ENCODE measurements at regions not wholly inside any gene's neighbourhood (a gene's known extent, or its start where the extent isn't known, plus 50 kb on each side); places are given as distances from the start of the nearest gene placed in this dataset.

DNA sequence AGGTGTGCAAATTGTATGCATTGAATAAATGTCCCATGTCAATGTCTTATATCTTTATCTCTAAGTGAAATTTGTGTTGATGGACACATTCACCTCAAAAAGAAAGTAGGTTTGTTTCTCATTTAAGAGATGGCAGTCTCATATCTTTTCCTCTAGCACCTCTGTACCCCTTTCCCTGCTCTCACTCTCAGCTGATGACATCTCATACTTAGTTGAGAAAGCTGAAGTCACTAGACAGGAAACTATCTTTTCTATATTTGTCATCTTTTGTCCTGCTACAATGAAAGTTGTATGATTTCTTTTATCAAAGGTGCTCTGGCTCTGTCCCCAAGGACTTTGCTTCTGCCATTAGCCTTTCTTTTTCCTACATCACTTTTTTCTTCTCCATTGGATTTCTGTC is 84.0 kb upstream of the GRPR start:
- TF ChIP-seq, protein P1, sequence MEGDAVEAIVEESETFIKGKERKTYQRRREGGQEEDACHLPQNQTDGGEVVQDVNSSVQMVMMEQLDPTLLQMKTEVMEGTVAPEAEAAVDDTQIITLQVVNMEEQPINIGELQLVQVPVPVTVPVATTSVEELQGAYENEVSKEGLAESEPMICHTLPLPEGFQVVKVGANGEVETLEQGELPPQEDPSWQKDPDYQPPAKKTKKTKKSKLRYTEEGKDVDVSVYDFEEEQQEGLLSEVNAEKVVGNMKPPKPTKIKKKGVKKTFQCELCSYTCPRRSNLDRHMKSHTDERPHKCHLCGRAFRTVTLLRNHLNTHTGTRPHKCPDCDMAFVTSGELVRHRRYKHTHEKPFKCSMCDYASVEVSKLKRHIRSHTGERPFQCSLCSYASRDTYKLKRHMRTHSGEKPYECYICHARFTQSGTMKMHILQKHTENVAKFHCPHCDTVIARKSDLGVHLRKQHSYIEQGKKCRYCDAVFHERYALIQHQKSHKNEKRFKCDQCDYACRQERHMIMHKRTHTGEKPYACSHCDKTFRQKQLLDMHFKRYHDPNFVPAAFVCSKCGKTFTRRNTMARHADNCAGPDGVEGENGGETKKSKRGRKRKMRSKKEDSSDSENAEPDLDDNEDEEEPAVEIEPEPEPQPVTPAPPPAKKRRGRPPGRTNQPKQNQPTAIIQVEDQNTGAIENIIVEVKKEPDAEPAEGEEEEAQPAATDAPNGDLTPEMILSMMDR (IDR thresholded peaks at IDR 0.05; ENCODE audit: insufficient read depth, missing control alignments) = no peak
- no peak for DNase-seq (ENCODE audit: insufficient read length, low spot score)
- FAIRE-seq = no peak

DNA sequence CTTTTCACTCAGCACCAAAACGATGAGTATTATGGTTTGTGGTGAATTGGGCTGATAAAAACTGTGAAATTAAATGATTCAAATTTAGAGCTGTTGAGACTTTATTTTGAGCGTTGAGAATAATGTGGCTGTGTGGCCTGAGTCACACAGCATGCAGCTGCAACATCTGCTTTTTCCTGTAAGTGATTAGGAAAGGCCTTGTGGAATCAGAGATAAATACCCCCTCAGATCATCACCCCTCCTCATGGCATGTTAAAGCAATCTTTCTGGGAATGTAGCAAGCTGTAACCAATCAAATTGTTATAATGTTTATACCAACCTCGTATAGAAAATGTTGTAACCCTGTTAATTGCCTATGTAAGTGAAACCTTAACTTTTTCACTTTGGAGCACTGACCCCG is 90.0 kb upstream of the GRPR start:
- FAIRE-seq (no peak), DNase-seq (ENCODE audit: insufficient read length, low spot score) (no peak)
- TF ChIP-seq, protein P1 (IDR thresholded peaks at IDR 0.05; ENCODE audit: insufficient read depth, missing control alignments) = no peak

DNA sequence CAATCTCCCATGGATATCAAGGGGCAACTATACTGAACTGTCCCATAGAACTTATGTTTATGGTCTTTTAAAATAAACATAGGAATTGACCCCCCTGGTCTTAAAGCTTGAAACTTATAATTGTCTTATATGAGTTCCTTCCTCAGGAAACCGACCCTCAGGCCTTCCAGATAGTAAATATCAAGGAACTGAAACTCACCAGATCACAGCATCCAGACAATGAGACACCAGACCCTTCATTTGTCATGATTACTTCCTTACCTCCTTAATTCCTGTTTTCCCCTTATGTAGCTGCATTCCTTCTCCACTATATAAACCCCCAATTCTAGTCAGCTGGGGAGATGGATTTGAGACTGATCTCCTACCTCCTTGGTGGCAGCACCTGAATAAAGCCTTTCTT is 94.8 kb upstream of the GRPR start:
- DNase-seq (ENCODE audit: insufficient read length, low spot score) (no peak), FAIRE-seq (no peak)
- TF ChIP-seq, protein P1 (IDR thresholded peaks at IDR 0.05; ENCODE audit: insufficient read depth, missing control alignments) = no peak

DNA sequence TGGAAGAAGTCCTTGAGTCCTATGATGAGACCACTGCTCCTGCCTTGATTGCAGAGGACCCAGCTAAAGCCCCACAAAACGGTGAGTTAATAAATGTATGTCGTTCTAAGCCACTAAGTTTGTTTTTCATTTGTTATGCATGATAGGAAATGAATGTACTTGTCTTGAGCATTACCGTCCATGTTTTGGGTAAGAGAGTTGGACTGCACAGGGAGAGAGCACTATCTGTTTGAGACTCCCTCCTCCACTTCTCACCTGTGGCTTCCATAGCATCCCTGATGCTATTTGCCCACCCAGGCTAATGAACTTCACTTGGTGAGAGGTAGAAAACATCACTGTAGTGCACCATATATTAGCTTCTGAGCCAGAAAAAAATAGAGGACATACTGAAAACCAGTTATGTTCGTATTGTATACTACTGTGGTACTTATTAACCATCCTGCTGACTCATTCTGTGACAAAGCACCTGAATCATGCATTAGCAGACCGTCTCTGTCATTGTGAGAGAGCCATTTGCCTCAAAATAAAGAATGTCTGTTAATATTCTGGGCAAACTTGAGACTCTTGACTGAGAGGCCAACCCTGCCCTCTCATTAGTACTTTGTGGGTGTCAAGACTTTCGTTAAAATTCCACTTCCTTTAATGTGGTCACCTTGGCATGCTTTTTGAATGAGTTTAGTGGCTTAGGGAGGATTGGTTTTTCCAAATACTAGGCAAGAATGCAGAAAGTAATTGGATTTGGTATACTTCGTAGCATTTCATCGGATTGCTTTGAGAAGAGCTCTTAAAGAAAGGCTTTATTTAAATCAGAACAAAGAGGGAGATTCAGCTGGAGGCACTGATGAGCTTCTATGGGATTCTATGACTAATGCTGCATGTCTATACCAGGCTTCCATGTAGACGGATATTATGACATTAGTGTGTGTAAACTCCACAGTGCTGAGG is 99.3 kb upstream of the GRPR start:
- FAIRE-seq (no peak), DNase-seq (ENCODE audit: insufficient read length, low spot score) (no peak)
- TF ChIP-seq, protein P1 (IDR thresholded peaks at IDR 0.05; ENCODE audit: insufficient read depth, missing control alignments) = no peak

DNA sequence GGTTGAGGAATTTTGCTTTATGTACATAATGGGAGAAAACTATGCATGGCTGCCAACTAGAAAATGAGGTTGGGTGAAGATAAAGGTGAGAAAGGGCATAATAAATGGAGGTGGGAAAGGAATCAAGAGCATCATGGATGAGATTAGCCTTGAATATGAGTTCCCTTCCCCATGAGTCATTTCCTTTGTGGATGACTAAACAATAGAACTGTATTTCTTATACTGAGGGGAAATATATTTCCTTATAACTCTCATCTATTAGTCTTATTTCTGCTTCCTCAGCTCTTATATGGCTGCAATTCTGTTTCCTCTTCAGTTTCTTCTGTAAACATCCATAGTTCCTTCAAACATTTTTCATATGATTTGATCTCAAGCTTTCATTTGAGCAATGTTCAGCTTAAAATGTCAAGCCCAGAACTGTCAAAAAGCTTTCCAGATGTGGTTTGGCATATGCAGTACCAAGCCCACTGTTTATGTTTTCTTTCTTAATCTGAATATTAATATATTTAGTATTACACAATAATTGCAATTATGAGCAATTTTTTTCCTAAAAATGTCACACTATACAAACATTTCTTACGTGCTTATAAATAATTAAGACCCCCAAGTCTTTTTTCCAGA is 100.7 kb upstream of the GRPR start:
- FAIRE-seq (no peak), DNase-seq (ENCODE audit: insufficient read length, low spot score) (no peak)
- TF ChIP-seq, protein P1 (IDR thresholded peaks at IDR 0.05; ENCODE audit: insufficient read depth, missing control alignments) = no peak

DNA sequence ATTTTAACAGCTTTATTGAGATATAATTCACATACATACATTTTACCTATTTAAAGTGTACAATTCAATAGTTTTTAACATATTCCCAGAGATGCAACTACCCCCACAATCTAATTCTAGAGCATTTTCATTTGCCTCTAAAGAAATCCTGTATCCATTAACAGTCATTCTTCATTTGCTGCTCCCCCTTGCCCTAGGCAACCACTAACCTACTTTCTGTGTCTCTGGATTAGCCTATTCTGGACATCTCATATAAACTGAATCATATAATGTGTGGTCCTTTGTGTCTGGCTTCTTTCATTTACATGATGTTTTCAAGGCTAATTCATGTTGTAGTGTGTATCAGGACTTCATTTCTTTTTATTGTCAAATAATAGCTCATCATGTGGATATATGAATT is 105.1 kb upstream of the GRPR start:
- TF ChIP-seq, protein P1 (IDR thresholded peaks at IDR 0.05; ENCODE audit: insufficient read depth, missing control alignments) = no peak
- no peak for FAIRE-seq
- no peak for DNase-seq (ENCODE audit: insufficient read length, low spot score)

DNA sequence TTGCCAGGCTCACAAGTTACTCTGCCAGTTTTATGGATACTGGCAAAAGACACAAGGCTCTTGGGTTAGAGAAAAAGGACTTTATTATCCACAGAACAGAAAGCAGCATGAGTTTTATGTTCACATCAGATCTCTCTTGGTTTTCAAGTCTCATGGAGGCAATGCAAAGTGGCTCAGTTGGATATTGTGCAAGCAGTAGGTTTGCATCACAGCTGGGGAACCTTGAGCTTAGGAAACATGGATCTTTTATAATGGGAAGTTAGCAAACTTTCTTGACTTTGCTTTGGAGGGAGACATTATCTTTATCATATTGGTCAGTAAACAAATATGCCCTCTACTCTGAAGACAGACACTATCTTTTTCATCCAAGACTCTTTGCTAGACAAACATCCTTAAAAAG is 109.2 kb upstream of the GRPR start:
- TF ChIP-seq, protein P1 (IDR thresholded peaks at IDR 0.05; ENCODE audit: insufficient read depth, missing control alignments) = no peak
- FAIRE-seq (no peak), DNase-seq (ENCODE audit: insufficient read length, low spot score) (no peak)
